ENCODE measurements at regions not wholly inside any gene's neighbourhood (a gene's known extent, or its start where the extent isn't known, plus 50 kb on each side); places are given as distances from the start of the nearest gene placed in this dataset.

DNA sequence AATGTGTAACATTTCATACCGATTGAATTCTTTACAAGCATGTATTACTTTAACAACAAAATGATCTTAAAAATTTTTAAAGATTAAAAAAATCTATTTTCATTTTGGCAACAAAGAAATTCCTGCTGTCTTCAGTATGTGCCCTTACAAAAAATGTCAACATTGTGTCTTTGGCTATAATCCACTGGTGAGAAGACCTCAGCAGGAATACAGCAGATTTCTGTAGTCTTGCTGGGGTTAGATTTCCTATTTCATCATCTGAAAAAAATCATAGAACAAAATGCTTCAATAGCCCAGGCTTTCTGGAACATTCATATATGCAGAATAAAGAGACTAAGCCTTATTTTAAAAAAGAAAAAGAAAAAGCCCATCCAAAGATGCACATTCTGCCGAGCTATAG is 129.1 kb upstream of the CA10 start:
- TF ChIP-seq, protein P1, sequence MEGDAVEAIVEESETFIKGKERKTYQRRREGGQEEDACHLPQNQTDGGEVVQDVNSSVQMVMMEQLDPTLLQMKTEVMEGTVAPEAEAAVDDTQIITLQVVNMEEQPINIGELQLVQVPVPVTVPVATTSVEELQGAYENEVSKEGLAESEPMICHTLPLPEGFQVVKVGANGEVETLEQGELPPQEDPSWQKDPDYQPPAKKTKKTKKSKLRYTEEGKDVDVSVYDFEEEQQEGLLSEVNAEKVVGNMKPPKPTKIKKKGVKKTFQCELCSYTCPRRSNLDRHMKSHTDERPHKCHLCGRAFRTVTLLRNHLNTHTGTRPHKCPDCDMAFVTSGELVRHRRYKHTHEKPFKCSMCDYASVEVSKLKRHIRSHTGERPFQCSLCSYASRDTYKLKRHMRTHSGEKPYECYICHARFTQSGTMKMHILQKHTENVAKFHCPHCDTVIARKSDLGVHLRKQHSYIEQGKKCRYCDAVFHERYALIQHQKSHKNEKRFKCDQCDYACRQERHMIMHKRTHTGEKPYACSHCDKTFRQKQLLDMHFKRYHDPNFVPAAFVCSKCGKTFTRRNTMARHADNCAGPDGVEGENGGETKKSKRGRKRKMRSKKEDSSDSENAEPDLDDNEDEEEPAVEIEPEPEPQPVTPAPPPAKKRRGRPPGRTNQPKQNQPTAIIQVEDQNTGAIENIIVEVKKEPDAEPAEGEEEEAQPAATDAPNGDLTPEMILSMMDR (IDR thresholded peaks at IDR 0.05; ENCODE audit: insufficient read depth, low read depth, low read length): no peak
- no peak for TF ChIP-seq EZH2 (IDR thresholded peaks at IDR 0.05; ENCODE audit: insufficient read depth, low read length)

Measured in astrocyte (in vitro differentiated cells and primary cell).